ENCODE measurements at regions not wholly inside any gene's neighbourhood (a gene's known extent, or its start where the extent isn't known, plus 50 kb on each side); places are given as distances from the start of the nearest gene placed in this dataset.

- Histone ChIP-seq H3K27ac (ENCODE audit: low read length) (no peak overlapping the region), H3K4me1 (ENCODE audit: insufficient read depth, low read length) (no peaks in the 10 kb centered on the region), H3K36me3 (ENCODE audit: insufficient read depth, low read length) (no peaks in the 10 kb centered on the region), H4K20me1 (ENCODE audit: insufficient read depth, low read length) (no peaks in the 10 kb centered on the region), H3K9ac (ENCODE audit: low read depth, low read length) (no peak overlapping the region), H3K27me3 (ENCODE audit: insufficient read depth, low read length, poor library complexity) (peaks cover 6% of the 10 kb centered on the region), H3K9me3 (ENCODE audit: insufficient read depth, low read length, severe bottlenecking) (no peaks in the 10 kb centered on the region), H3K79me2 (ENCODE audit: insufficient read depth, low read length) (no peaks in the 10 kb centered on the region), H3K4me2 (ENCODE audit: insufficient read depth, low read length) (no peak overlapping the region), H3K4me3 (ENCODE audit: low read depth in 1 of 2, low read length in 2 of 2) (no peak overlapping the region), H2AFZ (ENCODE audit: low read depth, low read length) (no peak overlapping the region)
- DNase-seq (no peak), ATAC-seq (ENCODE audit: insufficient read depth, low read depth) (no peak)
- TF ChIP-seq CTCF (IDR thresholded peaks at IDR 0.05; ENCODE audit: borderline replicate concordance, extremely low read depth, low read length, poor library complexity, severe bottlenecking): no peak
- no peak for TF ChIP-seq EZH2 (IDR thresholded peaks at IDR 0.05; ENCODE audit: borderline replicate concordance, low read depth, low read length, severe bottlenecking)
Observed at GRCh38 chr3:69531576-69532546, 146.0 kb upstream of the FRMD4B start.

- no peaks in the 10 kb centered on the region for H3K36me3 ChIP-seq (ENCODE audit: insufficient read depth, low read length)
- no peak overlapping the region for H3K4me2 ChIP-seq (ENCODE audit: insufficient read depth, low read length)
- no peaks in the 10 kb centered on the region for H3K4me1 ChIP-seq (ENCODE audit: insufficient read depth, low read length)
- H3K9ac ChIP-seq (ENCODE audit: low read depth, low read length): no peak overlapping the region
- no peaks in the 10 kb centered on the region for H3K9me3 ChIP-seq (ENCODE audit: insufficient read depth, low read length, severe bottlenecking)
- H3K27ac ChIP-seq (ENCODE audit: low read length): no peak overlapping the region
- ATAC-seq (ENCODE audit: insufficient read depth, low read depth) (no peak), DNase-seq (no peak)
- H4K20me1 ChIP-seq (ENCODE audit: insufficient read depth, low read length): no peaks in the 10 kb centered on the region
- no peak for TF ChIP-seq EZH2 (IDR thresholded peaks at IDR 0.05; ENCODE audit: borderline replicate concordance, low read depth, low read length, severe bottlenecking)
- TF ChIP-seq CTCF (IDR thresholded peaks at IDR 0.05; ENCODE audit: borderline replicate concordance, extremely low read depth, low read length, poor library complexity, severe bottlenecking): no peak
- peaks cover 6% of the 10 kb centered on the region for H3K27me3 ChIP-seq (ENCODE audit: insufficient read depth, low read length, poor library complexity)
- no peaks in the 10 kb centered on the region for H3K79me2 ChIP-seq (ENCODE audit: insufficient read depth, low read length)
- H3K4me3 ChIP-seq (ENCODE audit: low read depth in 1 of 2, low read length in 2 of 2): no peak overlapping the region
- H2AFZ ChIP-seq (ENCODE audit: low read depth, low read length): no peak overlapping the region
Observed at GRCh38 chr3:69530554-69530953, 144.7 kb upstream of the FRMD4B start.

GRCh38 chr3:69527498-69527897 lies 141.6 kb upstream of the FRMD4B start:
- no peaks in the 10 kb centered on the region for H3K36me3 ChIP-seq (ENCODE audit: insufficient read depth, low read length)
- no peaks in the 10 kb centered on the region for H3K27me3 ChIP-seq (ENCODE audit: insufficient read depth, low read length, poor library complexity)
- no peak overlapping the region for H3K27ac ChIP-seq (ENCODE audit: low read length)
- H2AFZ ChIP-seq (ENCODE audit: low read depth, low read length): no peak overlapping the region
- H3K4me2 ChIP-seq (ENCODE audit: insufficient read depth, low read length): no peak overlapping the region
- no peaks in the 10 kb centered on the region for H3K4me1 ChIP-seq (ENCODE audit: insufficient read depth, low read length)
- no peak for ATAC-seq (ENCODE audit: insufficient read depth, low read depth)
- TF ChIP-seq EZH2 (IDR thresholded peaks at IDR 0.05; ENCODE audit: borderline replicate concordance, low read depth, low read length, severe bottlenecking): no peak
- TF ChIP-seq CTCF (IDR thresholded peaks at IDR 0.05; ENCODE audit: borderline replicate concordance, extremely low read depth, low read length, poor library complexity, severe bottlenecking): no peak
- no peaks in the 10 kb centered on the region for H3K79me2 ChIP-seq (ENCODE audit: insufficient read depth, low read length)
- H3K4me3 ChIP-seq (ENCODE audit: low read depth in 1 of 2, low read length in 2 of 2): no peak overlapping the region
- DNase-seq: no peak
- no peaks in the 10 kb centered on the region for H4K20me1 ChIP-seq (ENCODE audit: insufficient read depth, low read length)
- no peak overlapping the region for H3K9ac ChIP-seq (ENCODE audit: low read depth, low read length)
- no peaks in the 10 kb centered on the region for H3K9me3 ChIP-seq (ENCODE audit: insufficient read depth, low read length, severe bottlenecking)

Measured in DND-41 (cell line).